Glomerular endothelial cell (primary cell): ENCODE measurements at regions not wholly inside any gene's neighbourhood (a gene's known extent, or its start where the extent isn't known, plus 50 kb on each side); places are given as distances from the start of the nearest gene placed in this dataset.

Experiments used
- DNase-seq: peaks from one replicate; pipeline ENCODE4 v3.0.0-alpha.2; 2011; ENCODE audit warnings: low read depth, low spot score; ENCODE audit errors: extremely low read depth

DNA sequence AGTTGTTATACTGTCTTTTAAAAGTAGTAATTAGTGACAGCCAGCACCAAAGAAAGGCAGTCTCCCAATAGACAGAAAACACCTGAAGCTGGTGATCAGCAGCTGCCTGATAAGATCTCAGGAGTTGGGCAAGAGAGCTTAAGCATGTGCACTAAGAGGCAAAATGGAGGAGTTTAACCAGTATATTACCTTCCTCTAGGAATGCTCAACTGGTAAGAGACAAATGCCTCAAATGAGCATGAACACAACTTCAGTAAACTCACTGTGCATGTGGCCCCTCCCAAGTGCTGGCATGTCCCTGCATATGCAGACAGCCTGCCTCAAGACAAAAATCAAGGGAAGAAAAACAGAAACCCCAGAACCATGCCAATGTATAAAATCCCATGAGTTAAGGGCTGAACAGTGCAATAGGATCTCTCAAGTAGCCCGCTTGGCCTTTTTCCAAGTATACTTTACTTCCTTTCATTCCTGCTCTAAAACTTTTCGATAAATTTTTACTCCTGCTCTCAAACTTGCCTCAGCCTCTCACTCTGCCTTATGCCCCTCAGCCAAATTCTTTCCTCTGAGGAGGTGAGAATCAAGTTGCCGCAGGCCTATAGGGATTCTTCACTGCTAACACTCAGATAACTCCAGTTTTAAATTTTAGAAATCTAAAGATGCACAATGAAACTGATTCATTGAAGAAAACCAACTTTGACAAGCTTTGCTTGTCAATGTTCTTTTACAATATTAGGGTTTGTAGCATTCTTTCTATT is 724.8 kb upstream of the RIOK2 start:
- no peak for DNase-seq

DNA sequence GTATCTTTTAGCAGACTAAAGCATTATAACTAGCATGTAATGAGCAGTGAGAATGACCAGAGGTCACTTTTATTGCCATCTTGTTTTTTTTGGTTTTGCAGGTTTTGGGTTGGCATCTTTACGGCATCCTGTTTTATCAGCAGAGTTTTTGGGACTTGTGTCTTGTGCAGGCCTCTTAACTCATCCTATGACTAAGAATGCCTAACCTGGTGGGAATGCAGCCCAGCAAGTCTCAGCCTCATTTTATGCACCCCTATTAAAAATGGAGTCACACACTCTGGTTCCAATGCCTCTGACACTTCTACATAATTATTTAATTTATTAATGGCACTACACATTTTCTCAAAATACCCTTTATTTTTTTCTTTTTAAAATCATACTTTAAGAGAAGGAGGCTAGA is 726.5 kb upstream of the RIOK2 start:
- no peak for DNase-seq

DNA sequence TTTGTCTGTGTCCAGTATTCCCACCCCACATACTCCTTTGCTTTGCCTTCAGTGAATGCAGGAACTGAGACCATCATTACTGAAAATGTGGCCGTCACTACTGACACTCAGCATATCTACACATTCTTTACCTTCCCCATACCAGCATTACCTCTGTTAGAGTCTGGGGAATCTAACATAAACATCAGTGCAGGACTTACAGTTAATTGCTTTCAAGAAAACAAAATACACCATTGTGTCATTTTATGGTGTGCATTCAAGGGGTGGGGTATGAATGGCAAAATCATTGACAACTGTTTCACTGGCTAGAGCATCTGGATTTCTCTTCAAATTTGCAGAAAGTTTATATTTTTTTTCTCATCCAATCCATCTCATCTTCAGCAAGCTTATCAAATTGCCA is 731.4 kb upstream of the RIOK2 start:
- no peak for DNase-seq

DNA sequence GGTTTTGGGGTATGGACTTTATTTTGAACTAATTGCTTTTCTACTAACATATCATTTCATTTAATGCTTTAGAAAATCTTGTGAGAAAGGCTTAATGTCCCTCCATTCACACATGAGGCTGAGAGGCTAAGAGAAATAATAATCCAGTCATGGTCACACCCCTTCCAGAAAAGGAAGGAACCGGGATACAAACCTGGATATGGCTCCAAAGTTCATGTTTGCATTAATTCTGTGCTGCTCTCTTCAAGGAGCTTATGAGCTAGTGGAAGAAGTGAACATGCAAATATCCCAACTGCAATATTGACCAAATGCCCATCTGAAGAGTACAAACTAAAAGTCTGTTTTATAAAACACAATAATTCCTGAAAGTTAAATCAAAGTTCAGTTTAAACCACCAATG is 732.1 kb upstream of the RIOK2 start:
- DNase-seq: no peak

DNA sequence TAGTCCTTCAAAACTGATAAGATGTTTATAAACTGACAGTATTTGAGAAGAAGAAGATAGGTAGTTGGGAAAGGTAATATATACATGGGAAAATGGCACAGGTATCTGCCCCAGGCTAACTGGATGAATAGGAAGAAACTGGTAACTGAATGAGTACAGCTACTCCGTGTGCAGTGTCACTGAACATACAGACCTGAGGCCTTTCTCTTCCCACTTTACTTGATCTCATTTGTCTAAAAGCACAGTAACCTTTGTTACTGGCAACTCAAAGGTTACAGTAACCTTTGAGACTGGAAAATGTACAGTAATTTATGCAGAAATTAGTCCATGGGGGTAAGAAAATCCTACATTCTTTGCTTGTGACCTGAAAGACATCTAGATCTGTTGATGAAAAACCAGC is 735.0 kb upstream of the RIOK2 start:
- no peak for DNase-seq

DNA sequence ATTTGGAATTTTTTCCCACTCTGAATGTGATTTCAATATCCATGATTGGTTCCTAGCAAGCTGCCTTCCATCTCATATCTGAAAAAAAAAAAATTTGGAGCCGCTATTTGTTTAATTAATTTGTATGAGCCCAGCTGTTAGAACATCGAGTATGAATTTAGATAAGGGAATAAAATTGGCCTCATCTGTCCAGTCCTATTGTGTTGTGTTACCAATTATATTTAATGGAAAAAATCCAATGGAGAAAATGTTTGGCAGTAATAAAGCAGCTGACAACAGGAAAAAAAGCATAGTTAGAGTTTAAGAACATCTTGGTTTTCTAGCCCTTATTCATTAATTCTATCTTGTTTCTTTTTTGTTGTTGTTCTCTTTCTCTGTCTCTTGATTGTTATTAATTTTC is 735.6 kb upstream of the RIOK2 start:
- DNase-seq: no peak

DNA sequence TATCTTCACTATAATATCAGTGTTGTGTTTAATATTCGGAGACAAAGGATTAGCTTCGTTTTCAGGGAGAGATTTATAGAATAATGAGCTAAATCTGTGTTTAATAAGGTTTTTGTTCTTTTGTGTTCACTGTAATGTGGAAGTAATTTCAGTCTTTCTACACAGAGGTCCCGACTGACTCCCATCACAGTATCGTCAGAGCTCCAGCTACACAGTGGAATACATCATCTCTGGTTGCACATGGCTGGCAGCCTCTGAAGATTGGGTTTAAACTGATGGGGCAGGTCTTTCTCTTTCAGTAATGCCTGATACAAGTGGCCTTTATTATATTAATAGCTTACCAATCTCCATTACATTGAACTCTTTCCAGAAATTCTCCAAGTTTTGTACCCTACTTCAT is 736.7 kb upstream of the RIOK2 start:
- no peak for DNase-seq

DNA sequence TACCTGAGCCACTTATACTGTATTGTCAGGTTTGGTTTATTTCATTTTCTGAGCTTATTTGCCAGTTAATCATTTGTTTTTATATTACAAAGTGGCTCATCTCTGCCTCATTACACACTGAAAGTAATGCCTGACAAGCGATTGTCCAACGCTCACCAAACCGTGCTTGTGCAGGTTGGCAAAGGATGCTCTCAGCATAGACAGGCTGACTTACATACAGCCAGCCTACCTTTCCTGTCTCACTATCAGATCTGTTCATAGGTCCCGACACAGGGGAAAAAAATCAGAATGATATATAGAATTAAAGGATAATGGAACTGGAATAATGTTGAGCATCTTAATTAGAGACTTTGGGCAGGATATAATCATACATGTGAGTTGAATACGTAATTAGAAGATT is 739.7 kb upstream of the RIOK2 start:
- no peak for DNase-seq

DNA sequence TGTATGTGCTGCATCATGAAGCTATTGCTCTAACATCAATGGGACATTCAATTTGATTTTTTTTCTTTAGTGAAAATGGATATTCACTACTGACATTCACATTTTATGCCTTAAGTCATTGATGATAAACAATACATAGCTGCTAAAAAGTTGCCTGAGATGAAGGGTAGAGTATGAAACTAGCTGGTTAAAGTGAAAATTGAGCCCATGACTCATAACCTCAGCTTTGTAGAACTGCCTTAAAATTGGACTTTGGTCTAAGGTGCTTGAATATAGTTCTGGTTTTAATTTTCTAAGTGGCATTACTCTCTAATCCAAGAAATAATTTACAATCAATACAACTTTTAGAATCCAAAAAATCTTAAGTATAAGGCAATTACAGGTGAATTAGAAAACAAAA is 740.4 kb upstream of the RIOK2 start:
- no peak for DNase-seq

DNA sequence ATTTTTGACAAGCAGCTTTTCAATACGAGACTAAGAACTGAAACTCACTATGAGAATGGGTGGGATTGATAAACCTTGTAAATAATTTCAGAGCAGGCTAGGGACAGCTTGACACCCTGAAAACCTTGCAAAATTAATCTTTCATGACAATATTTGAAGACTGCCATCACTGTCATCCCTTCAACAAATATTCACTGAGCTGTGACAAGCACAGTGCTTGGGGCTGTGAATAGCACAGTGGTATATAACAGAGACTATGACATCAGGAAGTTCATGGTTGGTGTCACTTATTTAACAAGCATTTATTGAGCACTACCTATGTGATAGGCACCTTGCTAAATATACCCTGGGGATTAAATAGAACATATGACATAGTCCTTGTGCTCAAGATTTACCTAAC is 741.0 kb upstream of the RIOK2 start:
- DNase-seq: no peak

DNA sequence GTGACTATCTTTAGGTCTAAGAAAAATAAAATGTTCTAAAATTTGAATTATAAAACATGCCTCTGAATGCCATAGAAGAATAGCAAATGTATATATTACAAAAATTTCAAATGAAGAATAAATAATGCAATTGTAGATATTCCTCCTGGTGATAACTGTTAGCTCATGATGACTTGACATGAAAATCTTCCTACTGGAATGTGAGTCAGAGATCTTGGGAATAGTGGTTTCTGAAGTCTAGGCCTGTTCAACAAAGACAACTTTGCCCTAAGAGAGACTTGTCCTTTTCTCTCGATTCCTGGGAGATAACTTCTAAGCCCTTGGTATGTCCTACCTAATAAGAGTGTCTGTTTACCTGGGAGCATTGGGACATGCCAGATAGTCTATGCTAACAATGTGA is 746.3 kb upstream of the RIOK2 start:
- no peak for DNase-seq

DNA sequence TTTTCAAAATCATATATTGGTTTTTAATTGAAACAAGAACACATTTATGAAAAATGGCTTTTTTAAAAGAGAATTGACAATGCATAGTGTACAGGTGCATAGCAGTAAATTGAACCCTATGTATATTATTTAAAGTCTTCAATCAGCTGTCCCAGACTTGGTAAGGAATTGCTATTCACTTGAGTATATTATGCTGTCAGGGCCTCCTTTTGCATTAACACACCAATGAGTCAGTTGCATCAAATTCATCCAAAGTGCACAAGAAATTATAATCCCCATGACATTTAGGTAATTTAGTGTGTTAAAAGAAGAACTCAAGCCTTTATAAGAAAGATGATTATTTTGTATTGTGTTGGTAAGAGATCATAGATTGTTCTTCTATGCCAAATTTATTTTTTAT is 748.8 kb upstream of the RIOK2 start:
- no peak for DNase-seq

DNA sequence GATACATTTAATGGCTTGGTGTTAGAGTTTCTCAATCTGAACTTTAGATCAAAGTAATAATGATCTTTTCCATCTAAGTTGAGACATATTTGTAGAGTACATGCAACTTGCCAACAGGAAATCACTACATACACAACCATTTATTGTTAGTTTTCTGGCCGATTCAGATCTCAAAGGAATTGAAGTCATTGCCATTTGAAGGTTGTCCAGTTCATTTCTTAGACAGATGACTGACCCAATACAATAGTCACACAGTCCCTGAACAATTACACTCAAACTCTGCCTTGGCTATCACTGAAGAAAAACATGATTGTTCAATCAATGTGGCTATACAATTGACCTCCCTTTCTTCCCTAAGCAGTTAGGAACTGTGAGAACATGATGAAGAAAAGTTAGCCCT is 753.2 kb upstream of the RIOK2 start:
- DNase-seq: no peak

DNA sequence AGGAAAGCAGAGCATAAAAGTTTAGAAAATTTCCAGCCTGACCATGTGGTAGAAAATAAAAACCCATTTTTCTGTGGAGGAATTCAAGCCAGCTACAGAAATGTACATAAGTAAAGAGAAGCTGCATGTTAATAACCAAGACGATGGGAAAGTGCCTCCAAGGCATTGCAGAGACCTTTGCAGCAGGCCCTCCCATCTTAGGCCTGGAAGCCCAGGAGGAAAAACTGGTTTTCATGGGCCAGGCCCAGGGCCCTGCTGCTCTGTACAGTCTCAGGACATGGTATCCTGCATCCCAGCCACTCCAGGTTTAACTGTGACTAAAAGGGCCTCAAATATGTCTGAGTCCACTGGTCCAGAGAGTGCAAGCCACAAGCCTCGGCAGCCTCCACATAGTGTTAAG is 754.8 kb upstream of the RIOK2 start:
- DNase-seq: no peak

DNA sequence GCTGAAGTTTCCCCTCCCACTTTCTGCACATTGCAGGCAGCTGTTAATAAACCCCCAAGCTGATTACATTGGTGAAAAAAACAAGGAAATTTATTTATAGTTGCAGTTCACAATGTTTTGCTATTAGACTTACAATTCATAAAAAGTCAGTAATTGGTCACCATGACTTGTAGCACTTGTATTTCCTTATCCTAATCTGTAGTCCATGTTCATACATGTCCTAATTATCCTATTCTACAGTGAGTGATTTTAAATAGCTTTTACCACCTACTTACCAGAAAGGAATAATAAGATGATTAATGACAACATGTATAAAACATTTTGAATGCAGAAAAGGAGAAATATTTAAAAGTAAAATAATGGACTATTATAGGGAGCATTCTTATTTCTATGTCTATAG is 760.0 kb upstream of the RIOK2 start:
- no peak for DNase-seq

DNA sequence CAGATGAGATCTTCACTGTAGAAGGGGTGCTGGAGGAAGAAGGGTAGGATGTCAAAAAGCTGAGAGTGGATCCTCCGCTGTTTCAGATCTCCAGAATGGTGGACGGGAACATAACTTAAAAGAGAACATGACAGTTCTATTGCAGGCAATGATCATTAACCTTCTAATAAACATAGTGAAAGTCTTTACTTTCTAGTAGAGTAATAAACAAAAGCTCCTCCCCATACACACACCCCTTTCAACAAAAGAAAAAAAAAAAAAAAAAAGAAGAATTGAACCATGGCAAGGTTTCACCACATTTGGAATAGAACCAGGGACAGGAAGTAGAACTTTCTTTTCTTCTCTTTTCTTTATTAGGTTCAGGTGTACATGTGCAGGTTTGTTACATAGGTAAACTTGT is 768.1 kb upstream of the RIOK2 start:
- no peak for DNase-seq

DNA sequence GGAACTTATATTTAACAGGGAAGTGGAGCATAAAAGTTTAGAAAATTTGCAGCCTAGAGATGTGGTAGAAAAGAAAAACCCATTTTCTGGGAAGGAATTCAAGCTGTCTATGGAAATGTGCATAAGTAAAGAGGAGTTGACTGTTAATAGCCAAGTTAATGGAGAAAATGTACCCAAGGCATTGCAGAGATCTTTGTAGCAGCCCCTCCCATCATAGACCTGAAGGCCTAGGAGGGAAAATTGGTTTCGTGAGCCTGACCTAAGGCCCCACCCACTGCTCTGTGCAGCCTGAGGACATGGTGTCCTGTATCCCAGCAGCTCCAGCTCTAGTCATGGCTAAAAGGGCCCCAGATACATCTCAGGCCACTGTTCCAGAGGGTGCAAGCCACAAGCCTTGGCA is 772.4 kb upstream of the RIOK2 start:
- DNase-seq: no peak

DNA sequence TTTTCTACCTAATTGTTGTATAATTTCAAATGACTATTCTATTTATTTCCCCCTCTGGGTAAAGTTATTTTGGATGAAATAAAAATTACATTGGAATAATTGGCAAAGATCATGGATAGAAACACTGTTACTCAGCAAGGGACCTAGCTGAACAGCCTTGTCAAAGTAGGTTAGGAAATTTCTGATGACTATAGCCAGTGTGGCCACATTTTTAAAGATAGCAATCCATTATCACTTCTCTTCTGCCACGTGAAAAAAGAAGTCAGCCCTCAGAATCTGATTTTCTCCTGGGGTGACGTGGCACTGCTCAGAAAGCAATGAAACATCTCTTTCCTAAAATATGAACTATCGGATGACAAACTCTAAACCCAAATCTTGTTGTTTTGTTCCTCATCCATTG is 784.2 kb upstream of the RIOK2 start:
- no peak for DNase-seq

DNA sequence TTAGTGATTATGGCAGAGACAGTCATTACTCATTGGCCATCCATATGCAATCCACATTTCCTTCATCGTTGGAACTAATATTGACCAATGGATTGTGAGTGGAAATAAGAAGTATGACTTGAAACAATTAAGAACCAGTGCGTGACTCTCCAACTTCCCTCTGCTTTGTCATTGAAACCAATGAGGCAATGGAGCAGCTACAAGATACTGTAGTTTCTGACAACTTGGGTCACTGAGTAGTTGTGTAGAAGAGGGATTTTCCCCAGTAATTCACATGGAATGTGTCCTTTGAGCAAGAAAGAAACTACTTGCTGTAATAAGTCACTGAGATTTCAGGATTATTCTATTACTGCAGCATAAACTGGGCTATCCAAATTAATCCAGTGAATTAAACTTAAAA is 785.3 kb upstream of the RIOK2 start:
- no peak for DNase-seq

DNA sequence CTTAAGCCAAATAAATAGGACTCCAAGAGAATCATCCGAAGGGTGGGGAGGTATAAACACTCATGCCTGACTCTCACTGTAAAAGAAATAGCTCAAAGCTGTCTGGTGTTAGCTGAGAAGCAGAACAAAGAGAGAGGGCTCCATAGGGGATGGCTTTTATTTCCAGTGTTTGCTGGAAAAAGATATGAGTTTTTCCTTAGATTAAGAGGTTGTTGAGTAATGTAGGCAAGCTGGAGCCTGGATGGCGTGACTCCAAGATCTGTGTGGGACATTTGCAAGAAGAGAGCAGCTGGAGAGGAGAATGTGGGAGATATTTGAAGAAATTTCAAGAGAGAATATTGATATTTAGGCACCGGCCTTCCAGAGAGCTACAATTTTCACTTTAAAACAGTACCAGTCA is 793.7 kb upstream of the RGMB start:
- no peak for DNase-seq

DNA sequence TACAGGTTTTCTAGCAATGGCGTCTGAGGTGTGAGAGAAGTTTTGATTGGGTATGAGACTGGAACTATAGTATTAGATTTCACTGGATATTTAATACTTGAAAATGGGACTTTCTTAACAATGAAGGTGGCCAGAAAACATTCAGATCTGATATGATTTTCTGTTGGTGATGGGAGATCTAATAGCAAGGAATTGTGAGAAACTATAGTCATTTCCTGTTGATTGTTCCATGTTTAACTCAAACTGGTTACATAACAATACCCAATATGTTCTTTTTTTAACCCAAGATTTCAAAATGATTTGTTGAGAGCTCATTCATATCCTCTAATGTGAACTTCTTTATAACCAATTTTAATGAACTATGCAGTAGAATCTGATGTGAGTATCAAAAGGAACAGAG is 793.2 kb upstream of the RGMB start:
- DNase-seq: no peak

DNA sequence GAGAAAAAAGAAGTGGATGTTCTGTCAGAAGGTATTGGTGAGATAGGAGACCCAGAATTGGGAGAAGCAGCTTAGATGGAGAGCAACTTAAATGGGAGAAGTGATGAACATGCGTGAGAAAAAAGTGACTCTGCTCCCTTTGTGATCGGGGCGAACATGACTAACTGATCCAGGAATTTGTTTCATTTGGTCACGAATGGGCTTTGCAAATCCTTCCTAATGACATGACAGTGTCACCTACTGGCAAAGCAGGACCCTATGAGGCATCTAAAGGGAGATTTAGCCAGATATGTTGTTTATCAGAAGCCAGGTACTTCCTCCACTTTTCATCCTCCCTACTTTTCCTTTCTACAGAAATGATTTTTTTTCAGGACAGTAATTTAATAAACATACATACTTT is 787.4 kb upstream of the RGMB start:
- no peak for DNase-seq

DNA sequence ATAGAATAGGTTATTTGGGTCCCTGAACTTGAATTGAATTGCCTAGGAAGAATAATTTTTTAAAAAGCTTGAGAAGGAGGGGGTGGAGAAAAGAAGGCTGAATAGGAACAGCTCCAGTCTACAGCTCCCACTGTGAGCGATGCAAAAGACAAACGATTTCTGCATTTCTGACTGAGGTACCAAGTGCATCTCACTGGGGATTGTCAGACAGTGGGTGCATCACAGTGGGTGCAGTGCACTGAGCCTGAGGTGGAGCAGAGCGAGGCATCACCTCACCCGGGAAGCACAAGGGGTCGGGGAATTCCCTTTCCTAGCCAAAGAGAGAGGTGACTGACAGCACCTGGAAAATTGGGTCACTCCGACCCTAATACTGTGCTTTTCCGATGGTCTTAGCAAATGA is 782.2 kb upstream of the RGMB start:
- no peak for DNase-seq
